Stimulated activated CD8-positive, alpha-beta memory T cell treated with anti-CD3 and anti-CD28 coated beads, Interleukin-15, amount 100 ng/mL, for 1 hour (primary cell): ENCODE measurements at regions not wholly inside any gene's neighbourhood (a gene's known extent, or its start where the extent isn't known, plus 50 kb on each side); places are given as distances from the start of the nearest gene placed in this dataset.

Experiments used
- DNase-seq: peaks from one replicate; pipeline ENCODE4 v3.0.0-alpha.2; 2020; ENCODE audit warnings: low read depth

DNA sequence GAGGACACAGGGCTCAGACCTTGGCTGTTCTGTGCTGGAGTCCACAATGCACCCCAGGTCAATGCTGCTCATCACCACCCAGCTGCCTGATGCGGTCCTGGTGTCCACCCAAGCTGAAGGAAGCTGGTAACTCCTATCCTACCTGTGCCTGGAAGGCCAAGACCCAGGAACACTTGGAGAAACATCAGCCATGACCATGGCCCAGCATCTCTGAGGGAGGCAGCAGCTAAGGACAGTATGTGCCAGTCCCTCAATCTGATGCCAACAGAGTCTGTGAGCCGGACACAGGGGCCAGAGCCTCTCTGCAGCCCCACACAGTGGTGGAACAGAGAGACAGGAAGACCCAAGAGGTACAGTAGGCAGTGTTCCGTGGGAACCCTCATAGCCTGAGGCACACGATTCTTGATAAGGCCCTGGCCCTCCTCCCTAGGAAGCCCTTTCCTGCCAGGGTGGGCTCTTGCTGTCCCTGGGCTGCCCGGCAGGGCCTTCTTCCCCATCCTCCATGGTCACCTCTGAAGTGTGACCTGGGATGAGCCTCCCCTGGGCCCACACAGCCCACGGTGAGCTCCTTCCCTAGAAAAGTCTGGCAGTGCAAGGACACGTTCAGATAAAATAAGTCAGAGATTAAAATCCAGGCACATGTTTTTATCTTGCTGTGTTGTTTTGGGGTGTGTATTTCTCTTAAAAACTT is 170.7 kb downstream of the THBS2 start:
- DNase-seq = no peak

DNA sequence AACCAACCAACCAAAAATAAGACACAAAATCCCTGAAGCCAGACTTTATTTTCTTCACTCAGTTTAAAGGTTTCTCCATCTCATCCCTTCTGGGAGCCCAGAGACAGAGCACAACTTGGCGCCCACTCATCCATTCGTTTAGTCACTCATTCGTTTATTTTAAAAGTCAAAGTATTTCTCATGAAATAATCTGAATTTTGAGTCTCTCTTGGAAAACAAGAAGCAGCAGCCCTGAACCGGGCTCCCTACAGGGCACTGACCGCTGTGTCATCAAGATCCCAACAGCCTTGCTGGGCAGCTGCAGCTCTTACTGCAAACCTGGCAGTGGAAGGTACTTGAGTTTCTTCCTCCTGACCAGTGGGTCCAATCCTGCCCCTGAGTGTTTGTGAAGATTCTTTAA is 171.6 kb downstream of the THBS2 start:
- no peak for DNase-seq

DNA sequence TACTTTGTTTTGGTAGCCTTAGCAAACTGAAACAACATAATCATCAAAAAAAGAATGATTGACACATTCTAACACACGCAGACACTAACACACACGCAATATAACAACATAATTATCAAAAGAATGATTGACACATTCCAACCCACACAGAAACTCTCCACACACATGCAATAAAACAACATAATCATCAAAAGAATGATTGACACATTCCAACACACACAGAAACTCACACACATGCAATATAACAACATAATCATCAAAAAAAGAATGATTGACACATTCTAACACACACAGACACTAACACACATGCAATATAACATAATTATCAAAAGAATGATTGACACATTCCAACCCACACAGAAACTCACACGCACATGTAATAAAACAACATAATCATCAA is 172.4 kb downstream of the THBS2 start:
- no peak for DNase-seq

DNA sequence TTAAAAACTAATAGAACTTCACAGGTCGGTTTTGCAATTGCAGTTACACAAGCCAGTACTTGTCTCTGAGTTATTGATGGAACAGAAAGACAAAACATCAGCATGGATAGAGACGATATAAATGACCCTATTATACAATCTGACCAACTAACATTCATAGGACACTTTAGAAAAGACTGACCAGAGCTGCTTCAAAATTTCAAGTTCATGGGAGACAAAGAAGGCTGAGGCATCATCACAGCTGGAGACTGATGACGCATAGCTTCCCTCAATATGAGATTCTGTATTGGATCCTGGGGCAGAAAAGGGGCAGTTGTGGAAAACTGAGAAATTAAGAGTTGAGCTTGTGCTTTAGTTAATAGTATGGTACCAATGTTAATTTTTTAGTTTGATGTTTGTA is 174.0 kb downstream of the THBS2 start:
- no peak for DNase-seq

DNA sequence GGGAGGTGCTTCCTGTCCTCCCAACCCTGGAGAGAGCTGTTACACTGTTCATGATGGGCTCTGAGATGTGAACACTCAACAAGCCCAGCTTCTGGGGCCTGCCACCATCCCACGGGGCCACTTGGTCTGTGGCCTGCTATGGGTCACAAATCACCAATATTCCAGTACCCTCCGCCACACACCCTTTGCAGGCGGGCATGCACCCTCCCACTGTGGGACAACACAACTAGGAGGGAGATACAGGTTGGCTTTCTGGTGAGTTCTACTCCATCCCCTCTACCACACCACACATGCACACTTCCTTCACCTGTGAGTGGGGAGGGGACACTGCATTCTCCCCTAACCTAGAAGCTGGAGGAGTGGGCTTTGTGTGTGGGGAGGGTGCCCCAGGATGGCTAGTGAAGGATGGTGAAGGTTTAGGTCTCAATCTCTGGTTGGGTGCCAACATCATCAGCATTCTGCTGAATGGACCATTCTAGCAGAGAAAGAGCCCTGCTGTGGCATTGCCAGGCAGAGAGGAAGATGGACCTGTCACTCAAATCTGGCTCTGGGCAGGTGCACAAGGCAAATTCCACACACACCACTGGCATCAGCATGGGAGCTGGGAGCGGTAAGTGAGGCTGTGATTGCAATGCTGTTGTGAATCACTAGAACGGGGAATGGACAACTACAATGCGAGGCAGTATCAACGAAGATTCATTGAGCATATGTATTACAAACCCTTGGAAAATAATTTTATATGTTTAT is 175.1 kb downstream of the THBS2 start:
- DNase-seq = no peak

DNA sequence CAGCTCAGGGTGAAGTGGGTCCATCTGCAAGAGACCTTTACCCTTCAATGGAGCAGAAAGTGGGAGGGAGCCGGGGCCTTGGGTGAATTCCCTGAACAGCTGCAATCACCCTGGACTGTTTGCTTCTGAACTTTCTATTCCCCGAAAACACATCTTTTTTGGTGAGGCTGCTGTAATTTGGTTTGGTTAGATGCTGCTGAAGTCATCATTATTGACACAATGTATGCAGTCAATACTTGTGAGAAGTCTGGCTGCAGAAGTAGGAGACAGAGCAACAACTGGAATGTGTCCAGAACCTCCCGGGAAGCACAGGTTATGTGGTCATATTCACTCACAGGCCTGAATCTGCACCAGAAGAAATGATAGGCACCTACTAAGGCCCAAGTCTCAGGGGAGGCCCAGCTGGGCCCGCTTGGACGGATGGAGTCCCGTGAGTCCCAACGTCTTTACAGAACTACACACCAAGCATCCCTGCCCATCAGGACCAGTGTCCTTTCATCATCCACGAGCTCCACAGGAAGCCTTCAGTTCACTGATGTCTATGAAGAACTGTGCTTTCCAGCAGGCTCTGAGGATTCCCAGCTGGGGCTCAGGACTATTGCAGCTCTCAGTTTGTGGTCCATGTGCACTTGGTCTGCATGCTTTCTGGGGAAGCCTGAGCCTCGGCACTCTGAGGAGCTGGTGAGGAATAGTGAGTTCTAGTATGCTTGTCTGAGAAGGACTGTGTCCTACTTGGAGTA is 177.6 kb downstream of the THBS2 start:
- DNase-seq = no peak

DNA sequence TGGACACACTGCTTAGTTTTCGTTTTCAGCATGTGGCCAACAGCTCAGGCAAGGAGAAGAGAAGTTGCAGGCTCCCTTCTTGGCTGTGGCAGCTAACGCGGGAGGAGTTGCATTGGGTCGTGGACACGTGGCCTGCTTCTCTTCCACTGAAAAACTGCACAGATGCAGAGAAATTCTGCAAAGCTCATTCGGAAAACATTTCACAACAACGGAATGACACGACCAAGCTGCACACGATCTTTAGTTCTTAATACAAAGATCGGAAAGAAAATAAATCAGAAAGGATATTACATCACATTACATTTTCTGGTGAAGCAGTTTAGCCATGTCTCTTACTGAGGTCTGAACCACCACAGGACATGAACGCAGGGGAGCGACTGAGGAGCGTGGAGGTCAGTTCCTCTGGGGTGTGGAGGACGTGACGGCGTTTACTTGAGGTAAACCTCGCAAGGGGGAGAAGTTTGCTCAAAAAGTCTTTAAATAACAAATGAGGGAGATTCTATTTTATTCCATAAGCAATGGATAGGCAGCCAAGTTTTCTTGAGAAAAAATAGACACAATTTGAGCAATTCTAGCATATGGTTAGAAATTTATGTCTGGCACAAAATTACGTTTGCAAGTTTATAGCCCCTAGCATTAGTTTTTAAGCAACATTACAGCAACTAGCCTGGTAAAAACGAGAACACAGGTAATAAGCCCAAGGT is 178.3 kb downstream of the THBS2 start:
- DNase-seq = no peak

DNA sequence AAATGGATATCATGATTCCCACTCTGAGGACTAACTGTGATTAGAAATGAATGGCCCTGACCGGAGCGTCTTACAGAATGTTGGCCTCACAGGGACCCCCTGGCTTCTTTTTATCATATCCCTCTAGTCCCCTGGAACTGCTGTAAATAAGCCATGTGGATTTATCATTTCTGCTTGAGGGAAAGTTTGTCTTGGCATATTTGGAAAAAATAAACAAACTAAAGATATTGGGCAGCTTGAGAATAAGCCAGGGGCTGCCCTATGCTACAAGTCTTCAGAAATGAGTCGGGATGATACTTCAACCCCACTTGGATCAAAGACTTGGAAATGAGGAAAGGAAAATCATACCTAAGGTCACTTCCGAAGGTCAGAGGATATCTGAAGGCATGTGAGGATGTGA is 179.1 kb downstream of the THBS2 start:
- DNase-seq = no peak

DNA sequence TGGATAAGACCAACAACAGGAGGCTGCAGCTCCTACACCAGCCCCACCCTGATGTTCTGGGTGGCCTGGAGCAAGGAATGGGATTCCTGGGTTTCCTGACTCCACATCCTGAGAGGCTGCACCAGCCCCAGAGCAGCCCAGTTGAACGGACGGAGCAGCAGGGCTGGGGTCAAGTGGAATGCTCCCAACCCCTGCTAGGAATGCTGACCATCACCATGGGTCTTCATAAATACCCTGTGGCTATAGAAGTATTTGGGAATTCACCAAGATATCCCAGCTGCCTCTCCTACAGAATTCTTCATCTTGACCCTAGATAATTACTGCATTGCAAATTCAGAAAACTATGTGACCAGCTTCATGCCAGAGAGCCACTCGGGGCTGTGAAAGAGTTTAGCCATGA is 180.3 kb downstream of the THBS2 start:
- DNase-seq = no peak

DNA sequence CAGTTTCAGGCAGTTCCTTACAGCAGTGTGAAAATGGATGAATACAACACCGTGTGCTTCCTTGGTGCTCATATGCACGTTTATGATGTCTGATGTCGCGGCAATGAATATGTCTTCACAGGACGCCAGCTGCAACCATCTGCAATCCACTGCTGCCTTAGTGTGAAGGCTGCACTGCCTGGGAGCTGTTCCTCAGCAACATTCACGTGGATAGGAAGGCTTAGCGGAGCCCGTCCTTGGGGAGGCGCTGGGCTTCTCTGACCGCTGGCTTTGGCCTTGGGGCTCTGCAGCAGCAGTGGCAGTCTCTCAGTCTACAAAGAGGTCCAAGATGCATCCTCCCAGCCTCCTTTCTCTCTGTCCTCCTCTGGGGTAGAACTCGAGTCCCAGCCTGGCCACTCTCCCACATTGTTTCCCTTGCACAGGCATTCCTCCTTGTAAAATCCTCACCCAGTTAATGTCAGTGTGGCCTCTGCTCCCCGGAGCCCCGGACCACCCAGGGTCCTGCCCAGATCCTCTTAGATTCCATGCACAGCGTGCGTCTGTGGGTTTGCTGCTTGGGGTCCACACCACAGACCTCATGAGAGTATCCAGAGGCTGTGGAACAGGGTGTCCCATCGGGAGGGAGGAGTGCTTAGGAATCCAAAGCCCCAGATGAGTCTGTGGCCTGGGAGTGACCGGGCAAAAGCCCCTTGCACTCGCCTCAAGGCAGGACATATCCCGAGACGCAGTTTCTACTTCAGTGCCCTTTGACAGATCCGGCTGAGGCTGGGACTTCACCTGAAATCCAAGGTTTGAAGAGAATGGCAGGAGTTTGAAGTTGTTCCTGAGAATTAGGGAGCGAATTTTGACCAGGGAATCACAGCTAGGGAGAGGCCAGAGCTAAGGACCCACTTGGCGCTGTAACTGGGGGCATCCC is 181.3 kb downstream of the THBS2 start:
- DNase-seq = no peak

DNA sequence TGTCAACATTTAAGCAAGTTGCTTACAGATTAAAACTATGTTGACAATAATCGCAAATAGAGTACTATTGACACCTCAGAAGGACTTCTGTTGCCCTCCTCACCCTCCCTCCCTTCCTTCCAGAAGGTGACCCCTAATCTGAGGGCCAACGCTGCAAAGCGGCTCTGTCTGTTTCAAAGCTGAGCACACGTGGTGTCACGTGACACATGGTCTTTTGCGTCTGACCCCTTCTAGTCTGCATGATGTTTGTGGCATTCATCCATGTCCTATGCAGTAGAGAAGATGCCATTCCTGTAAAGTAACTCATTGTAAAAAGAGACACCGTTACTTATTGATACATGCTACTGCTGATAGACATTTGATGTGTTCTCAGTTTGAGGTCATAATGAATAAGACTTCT is 182.3 kb downstream of the THBS2 start:
- DNase-seq = no peak

DNA sequence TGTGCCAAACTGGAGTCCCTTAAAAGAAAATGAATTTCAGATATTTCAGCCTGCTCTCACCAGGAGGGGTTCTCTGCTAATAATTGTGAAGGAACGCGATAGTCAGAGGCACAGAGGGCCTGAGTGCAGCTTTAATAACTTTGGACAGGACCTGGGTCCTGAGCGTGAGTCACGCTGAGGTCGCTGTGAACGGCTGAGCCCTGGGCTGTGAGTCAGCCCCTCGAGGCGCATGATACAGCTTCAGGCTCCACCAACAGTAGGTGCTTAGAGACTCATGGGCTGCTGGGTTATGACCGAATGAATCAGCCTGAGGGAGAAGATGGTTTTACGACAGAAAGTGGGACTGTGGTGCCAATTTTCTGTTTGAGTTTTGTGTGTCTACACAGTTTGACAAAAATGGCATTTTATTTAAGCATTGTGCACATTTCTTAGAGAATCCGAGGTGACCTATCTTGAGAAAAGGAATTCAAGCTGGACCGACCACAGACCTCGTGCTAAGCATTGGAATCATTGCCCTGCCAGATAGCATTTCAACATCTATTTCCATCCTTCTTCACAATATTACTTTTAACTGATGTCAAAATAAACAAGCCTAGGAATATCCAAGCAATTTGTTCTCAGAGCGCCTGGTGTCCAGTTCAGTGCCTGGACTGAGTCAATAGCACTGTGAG is 183.0 kb downstream of the THBS2 start:
- DNase-seq = no peak

DNA sequence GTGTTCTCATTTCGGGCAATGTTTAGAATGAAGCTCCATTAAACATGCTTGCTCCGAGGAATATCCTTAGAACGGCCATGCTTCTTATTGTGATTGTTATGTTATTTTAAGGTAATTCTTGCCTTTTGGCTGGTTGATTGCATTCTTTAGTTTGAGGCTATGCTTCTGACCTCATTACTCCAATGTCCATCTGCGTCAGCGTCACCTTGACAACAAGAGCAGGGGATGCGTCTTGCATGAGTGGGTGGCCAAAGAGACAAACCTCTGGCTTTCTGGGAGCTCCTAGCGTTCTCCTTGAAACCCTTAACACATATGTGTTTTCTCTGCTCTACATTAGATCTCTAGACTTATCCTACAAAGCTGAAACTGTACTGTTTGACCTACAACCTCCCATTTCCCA is 184.3 kb downstream of the THBS2 start:
- no peak for DNase-seq

DNA sequence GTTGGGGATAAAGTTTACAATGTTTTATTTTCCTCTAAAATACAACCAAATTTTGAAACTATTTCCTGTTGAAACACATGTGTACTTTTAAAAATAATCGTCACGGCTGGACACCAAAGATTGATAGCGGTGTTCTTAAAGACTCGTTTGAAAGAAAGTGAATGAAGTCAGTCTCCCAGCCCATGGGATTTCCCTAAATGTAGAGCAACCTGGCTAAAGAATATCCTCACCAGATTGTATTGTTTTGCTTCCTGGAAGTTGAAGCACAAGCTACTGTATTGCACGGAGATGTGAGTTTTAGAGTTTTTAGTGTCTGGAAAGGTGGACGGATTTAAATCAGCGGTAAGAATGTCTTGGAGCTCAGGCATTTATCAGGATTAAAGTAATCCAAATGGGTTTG is 189.5 kb downstream of the THBS2 start:
- DNase-seq = no peak

DNA sequence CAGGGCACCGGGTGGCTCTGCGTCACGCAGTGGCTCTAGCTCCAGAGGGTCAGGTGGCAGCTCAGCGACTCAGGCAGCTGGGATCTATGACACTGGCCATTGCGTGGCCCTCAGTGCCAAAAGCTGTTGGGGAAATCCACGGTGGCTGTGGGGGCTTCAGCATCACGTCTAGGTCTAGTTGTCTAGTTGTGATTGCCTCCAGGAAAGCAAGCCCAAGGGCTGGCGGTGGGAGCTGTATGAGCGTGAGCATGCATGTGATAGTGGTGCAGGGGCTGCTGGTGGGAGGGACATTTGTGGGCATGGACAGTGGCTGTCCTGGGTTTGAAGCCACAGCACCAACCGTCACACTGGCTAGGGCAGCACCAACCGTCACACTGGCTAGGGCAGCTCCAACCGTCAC is 191.4 kb downstream of the THBS2 start:
- DNase-seq = no peak

DNA sequence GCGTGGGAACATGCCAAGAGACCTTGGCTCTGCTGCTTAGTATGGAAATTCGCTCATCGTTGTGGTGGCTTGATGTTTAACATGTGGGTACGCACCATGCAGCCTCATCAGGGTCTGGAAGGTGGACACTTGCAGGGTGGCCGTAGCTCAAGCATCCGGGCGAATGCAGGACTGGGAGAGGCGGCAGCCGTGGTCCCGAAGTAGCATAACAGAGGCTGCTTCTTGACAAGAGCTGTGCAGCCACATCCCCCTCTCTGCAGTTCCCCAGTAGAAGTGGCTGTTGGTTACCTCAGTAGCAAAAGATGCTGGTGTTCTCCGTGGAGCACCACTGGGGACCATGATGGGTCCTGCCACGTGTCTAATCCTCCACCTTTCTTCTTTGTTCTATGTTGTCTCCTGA is 195.0 kb downstream of the THBS2 start:
- DNase-seq = no peak

DNA sequence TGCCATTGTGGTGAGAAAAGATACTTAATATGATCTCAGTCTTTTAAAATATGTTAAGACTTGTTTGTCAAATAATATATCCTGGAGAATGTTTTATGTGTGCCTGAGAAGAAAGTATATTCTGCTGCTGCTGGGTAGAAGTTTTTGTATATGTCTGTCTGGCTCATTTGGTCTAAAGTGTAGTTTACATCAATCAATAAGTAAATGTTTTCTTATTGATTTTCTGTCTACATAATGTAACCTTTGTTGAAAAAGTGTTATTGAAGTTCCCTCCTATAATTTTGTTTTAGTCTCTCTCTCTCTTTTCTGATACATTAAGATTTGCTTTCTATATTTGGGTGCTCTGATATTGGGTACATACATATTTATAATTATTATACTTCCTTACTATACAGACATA is 201.2 kb downstream of the THBS2 start:
- DNase-seq = no peak

DNA sequence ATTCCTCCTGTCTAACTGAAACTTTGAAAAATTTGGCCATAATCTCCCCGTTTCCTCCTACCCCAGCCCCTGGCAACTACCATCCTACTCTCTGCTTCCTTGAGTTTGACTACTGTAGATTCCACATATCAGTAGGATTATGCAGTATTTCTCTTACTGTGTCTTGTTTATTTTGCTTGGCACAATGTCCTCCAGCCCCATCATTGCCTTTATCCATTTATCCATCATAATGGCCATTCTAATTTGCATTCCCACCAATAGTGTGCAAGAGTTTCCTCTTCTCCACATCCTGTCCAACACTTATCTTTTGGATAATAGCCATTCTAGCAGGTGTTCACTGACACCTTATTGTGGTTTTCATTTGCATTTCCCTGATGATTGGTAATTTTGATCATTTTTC is 202.3 kb downstream of the THBS2 start:
- no peak for DNase-seq

DNA sequence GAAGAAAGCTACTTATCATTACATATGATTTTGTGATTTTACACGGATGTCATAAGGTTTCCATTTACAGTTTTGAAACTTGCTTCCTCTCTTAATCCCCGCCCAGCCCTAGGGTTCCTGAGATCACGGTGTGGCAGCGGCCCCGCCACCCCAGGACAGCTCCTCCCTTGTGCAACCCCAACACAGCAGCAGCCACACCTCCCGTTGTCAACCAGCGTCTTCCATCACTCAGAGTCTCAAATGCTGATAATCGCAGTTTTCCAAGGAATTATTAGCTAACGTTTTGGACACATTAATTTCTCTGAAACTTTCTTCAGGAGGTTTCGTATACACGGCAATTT is 204.8 kb downstream of the THBS2 start:
- DNase-seq = no peak

DNA sequence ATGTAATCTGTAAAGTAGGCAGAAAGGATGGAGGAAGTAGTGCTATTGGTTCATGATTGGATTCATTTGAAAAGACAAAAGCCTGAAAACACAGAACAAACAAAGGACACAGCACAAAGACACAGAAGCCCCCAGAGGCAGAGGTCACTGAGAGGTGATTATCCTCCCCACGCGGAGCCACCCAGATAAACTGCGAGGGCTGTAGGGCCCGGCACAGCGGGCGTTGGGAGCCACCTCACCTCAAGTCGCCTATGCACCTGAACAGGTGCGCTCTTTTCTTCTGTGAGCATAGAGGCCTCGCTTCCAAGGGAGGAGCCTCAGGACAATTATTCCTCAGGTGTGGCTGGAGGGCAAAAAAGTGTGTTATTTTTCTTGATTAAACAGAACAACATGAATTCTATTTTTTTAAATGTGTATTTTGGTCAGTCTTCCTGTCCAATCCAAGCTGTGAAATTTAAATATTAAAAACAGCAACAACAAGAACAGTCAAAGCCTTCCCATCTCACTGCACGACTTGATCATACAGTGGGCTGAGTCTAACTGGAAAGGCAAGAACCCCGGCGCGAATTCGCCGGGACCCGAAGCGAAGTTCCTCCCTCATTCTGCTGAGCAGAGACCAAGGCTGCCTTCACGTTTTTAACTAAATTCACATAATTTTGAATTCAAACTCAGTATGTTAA is 205.3 kb downstream of the THBS2 start:
- no peak for DNase-seq

DNA sequence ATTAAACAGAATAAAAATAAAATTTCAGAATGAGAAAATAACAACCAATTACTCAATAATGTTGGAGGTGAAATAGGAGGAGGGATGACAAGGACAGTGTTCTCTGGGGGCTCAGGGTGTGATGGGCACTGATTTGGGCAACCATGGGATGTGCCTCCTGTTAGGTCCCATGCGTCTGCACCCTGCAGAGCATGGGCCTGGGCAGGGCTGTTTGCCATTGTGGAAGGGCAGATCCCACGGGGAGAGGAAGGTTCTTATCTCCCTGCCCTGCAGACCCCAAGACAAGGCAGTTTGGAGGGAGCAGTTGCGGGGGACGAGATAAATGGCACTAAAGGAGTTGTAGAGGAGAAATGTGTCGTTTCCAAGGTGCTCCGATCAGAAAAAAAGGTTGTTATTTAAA is 206.3 kb downstream of the THBS2 start:
- DNase-seq = no peak
